Nephron (organoid): ENCODE measurements at regions not wholly inside any gene's neighbourhood (a gene's known extent, or its start where the extent isn't known, plus 50 kb on each side); places are given as distances from the start of the nearest gene placed in this dataset.

Experiments used
- H3K27ac Mint-ChIP-seq, 3 experiments: 2 replicates each; pipeline ENCODE4 v1.8.0; 2020; ENCODE audit warnings: mixed read lengths in 3 of 3, mild to moderate bottlenecking in 2 of 3, moderate library complexity in 1 of 3
- H3K27me3 Mint-ChIP-seq: 2 replicates; pipeline ENCODE4 v1.8.0; 2021; ENCODE audit warnings: low read depth, mild to moderate bottlenecking, moderate library complexity, mixed read lengths
- H3K36me3 Mint-ChIP-seq: 2 replicates; pipeline ENCODE4 v1.8.0; 2020; ENCODE audit warnings: low read depth, mixed read lengths
- H3K4me1 Mint-ChIP-seq: 2 replicates; pipeline ENCODE4 v1.8.0; 2020; ENCODE audit warnings: mixed read lengths
- H3K4me3 Mint-ChIP-seq, 3 experiments: 2 replicates each; pipeline ENCODE4 v1.8.0; 2020; ENCODE audit warnings: mild to moderate bottlenecking in 3 of 3, mixed read lengths in 3 of 3, moderate library complexity in 2 of 3
- H3K9me3 Mint-ChIP-seq: 2 replicates; pipeline ENCODE4 v1.8.0; 2020; ENCODE audit warnings: mixed read lengths
- CTCF ChIP-seq, 3 experiments: fragments of 200-600 bp; sonication (generic); IDR thresholded peaks; one replicate each; pipeline ENCODE4 v1.5.0; 2021; ENCODE audit warnings: antibody characterized with exemption in 3 of 3; ENCODE audit not compliant: unreplicated experiment in 3 of 3

- no peaks in the 10 kb centered on the region for H3K36me3 Mint-ChIP-seq
- H3K9me3 Mint-ChIP-seq, result no peaks in the 10 kb centered on the region
- TF ChIP-seq CTCF (IDR thresholded peaks at IDR 0.05; ENCODE audit: unreplicated experiment in 3 of 3), result no peak
- no peaks in the 10 kb centered on the region for H3K27me3 Mint-ChIP-seq
- peaks cover 7% of the 10 kb centered on the region for H3K4me1 Mint-ChIP-seq
- peak overlapping the region in 2 of 3 experiments; percentile 38 to 57 for H3K27ac Mint-ChIP-seq
- no peak overlapping the region for H3K4me3 Mint-ChIP-seq
These were observed 396.0 kb downstream of the LRRC70 start for GRCh38 chr5:62974623-62975022.

GRCh38 chr5:62969409-62970120 is 390.9 kb downstream of the LRRC70 start:
- H3K36me3 Mint-ChIP-seq, result no peaks in the 10 kb centered on the region

GRCh38 chr5:62964428-62964827 is 385.8 kb downstream of the LRRC70 start:
- no peak overlapping the region for H3K27ac Mint-ChIP-seq
- peaks cover 39% of the 10 kb centered on the region for H3K9me3 Mint-ChIP-seq
- no peaks in the 10 kb centered on the region for H3K27me3 Mint-ChIP-seq
- H3K4me1 Mint-ChIP-seq, result peaks cover 2% of the 10 kb centered on the region
- no peak overlapping the region for H3K4me3 Mint-ChIP-seq
- no peaks in the 10 kb centered on the region for H3K36me3 Mint-ChIP-seq
- TF ChIP-seq CTCF (IDR thresholded peaks at IDR 0.05; ENCODE audit: unreplicated experiment in 3 of 3), result no peak

More at GRCh38 chr5:62969409-62970120, 390.9 kb downstream of the LRRC70 start:
- Mint-ChIP-seq H3K27ac (peak overlapping the region in 2 of 3 experiments; percentile 66 to 88), H3K4me3 (no peak overlapping the region), H3K4me1 (peaks cover 7% of the 10 kb centered on the region), H3K27me3 (no peaks in the 10 kb centered on the region), H3K9me3 (peaks cover 14% of the 10 kb centered on the region)
- TF ChIP-seq CTCF (IDR thresholded peaks at IDR 0.05; ENCODE audit: unreplicated experiment in 3 of 3), result no peak

- no peak for TF ChIP-seq CTCF (IDR thresholded peaks at IDR 0.05; ENCODE audit: unreplicated experiment in 3 of 3)
- H3K4me1 Mint-ChIP-seq, result no peaks in the 10 kb centered on the region
- H3K4me3 Mint-ChIP-seq, result no peak overlapping the region
- no peak overlapping the region for H3K27ac Mint-ChIP-seq
- no peaks in the 10 kb centered on the region for H3K27me3 Mint-ChIP-seq
- no peaks in the 10 kb centered on the region for H3K36me3 Mint-ChIP-seq
- peaks cover 33% of the 10 kb centered on the region for H3K9me3 Mint-ChIP-seq
These were observed 382.2 kb downstream of the LRRC70 start for GRCh38 chr5:62960781-62961180.

GRCh38 chr5:62956597-62956996 is 378.0 kb downstream of the LRRC70 start:
- Mint-ChIP-seq H3K27ac (no peak overlapping the region), H3K36me3 (no peaks in the 10 kb centered on the region), H3K4me1 (no peaks in the 10 kb centered on the region), H3K4me3 (no peak overlapping the region), H3K27me3 (no peaks in the 10 kb centered on the region), H3K9me3 (peaks cover 4% of the 10 kb centered on the region)
- TF ChIP-seq CTCF (IDR thresholded peaks at IDR 0.05; ENCODE audit: unreplicated experiment in 3 of 3), result no peak

GRCh38 chr5:62954578-62954977 is 376.0 kb downstream of the LRRC70 start:
- Mint-ChIP-seq H3K9me3 (peaks cover 4% of the 10 kb centered on the region), H3K27me3 (no peaks in the 10 kb centered on the region), H3K4me1 (no peaks in the 10 kb centered on the region), H3K4me3 (no peak overlapping the region), H3K27ac (no peak overlapping the region), H3K36me3 (no peaks in the 10 kb centered on the region)
- no peak for TF ChIP-seq CTCF (IDR thresholded peaks at IDR 0.05; ENCODE audit: unreplicated experiment in 3 of 3)
